HG02763 (cell line): ENCODE measurements at regions not wholly inside any gene's neighbourhood (a gene's known extent, or its start where the extent isn't known, plus 50 kb on each side); places are given as distances from the start of the nearest gene placed in this dataset.

Source experiments
- ATAC-seq: cut with Tn5 transposase; IDR thresholded peaks from one replicate; pipeline ENCODE4 v1.9.1; 2021; ENCODE audit warnings: mild to moderate bottlenecking, moderate library complexity; ENCODE audit not compliant: unreplicated experiment

GRCh38 chr9:17846948-17847655 is 268.2 kb downstream of the SH3GL2 start:
- no peak for ATAC-seq

GRCh38 chr9:17847908-17848307 is 269.0 kb downstream of the SH3GL2 start:
- no peak for ATAC-seq

- ATAC-seq, result no peak
Measured at GRCh38 chr9:17852108-17852507, 273.2 kb downstream of the SH3GL2 start.

GRCh38 chr9:17854487-17854886 is 275.6 kb downstream of the SH3GL2 start:
- ATAC-seq, result no peak

GRCh38 chr9:17856995-17857394 is 278.1 kb downstream of the SH3GL2 start:
- ATAC-seq, result no peak

- no peak for ATAC-seq
Measured at GRCh38 chr9:17859228-17859627, 280.4 kb downstream of the SH3GL2 start.

- no peak for ATAC-seq
Measured at GRCh38 chr9:17859987-17860386, 281.1 kb downstream of the SH3GL2 start.

- ATAC-seq, result no peak
Measured at GRCh38 chr9:17862101-17862500, 283.2 kb downstream of the SH3GL2 start.

- no peak for ATAC-seq
Measured at GRCh38 chr9:17862629-17863028, 283.8 kb downstream of the SH3GL2 start.

GRCh38 chr9:17863213-17863883 is 284.5 kb downstream of the SH3GL2 start:
- peak; percentile 88 for ATAC-seq

- ATAC-seq, result no peak
Measured at GRCh38 chr9:17863924-17864323, 285.1 kb downstream of the SH3GL2 start.

GRCh38 chr9:17864951-17865350 is 286.1 kb downstream of the SH3GL2 start:
- no peak for ATAC-seq

- no peak for ATAC-seq
Measured at GRCh38 chr9:17865881-17866280, 287.0 kb downstream of the SH3GL2 start.

GRCh38 chr9:17870722-17871121 is 291.9 kb downstream of the SH3GL2 start:
- no peak for ATAC-seq

GRCh38 chr9:17871213-17871890 is 292.5 kb downstream of the SH3GL2 start:
- ATAC-seq, result no peak

GRCh38 chr9:17875886-17876285 is 297.0 kb downstream of the SH3GL2 start:
- no peak for ATAC-seq

- no peak for ATAC-seq
Measured at GRCh38 chr9:17876687-17877086, 297.8 kb downstream of the SH3GL2 start.

GRCh38 chr9:17878810-17879370 is 300.0 kb downstream of the SH3GL2 start:
- ATAC-seq, result no peak

GRCh38 chr9:17881371-17881770 is 302.5 kb downstream of the SH3GL2 start:
- no peak for ATAC-seq

GRCh38 chr9:17882688-17883594 is 304.1 kb downstream of the SH3GL2 start:
- ATAC-seq, result no peak

GRCh38 chr9:17888066-17888465 is 309.2 kb downstream of the SH3GL2 start:
- no peak for ATAC-seq
